Psoas muscle (tissue), 7 donors: ENCODE measurements at regions not wholly inside any gene's neighbourhood (a gene's known extent, or its start where the extent isn't known, plus 50 kb on each side); places are given as distances from the start of the nearest gene placed in this dataset.
"Not testable (repeated sequence)": the region's sequence is repeated elsewhere in the genome, so short reads cannot be mapped to it uniquely, and the experiment has no call there.

Experiments used
- ATAC-seq, 4 donors: fragments of 200-7000 bp; cut with Tn5 transposase; one replicate each; pipeline ENCODE4 v1.9.1; 2020; ENCODE audit warnings: moderate library complexity in 3 of 4, mild to moderate bottlenecking in 2 of 4
- DNase-seq, 2 donors: peaks; one replicate each; pipeline ENCODE4 v3.0.0-alpha.2; 2020
- H3K27ac ChIP-seq: fragments of 200-600 bp; one replicate; pipeline ENCODE4 v1.8.0; 2022
- H3K27me3 ChIP-seq, 3 donors: fragments of 200-600 bp in 1 of 3; one replicate each; pipeline versions ENCODE4 v1.6.1 to v1.8.0; 2013 to 2022; ENCODE audit warnings: low read length in 2 of 3, mild to moderate bottlenecking in 2 of 3, moderate library complexity in 1 of 3; ENCODE audit not compliant: insufficient read depth in 3 of 3
- H3K36me3 ChIP-seq, 2 donors: fragments of 200-600 bp in 1 of 2; one replicate each; pipeline versions ENCODE4 v1.6.1 to v1.8.0; 2013 to 2022; ENCODE audit warnings: low read depth in 1 of 2, mild to moderate bottlenecking in 1 of 2, moderate library complexity in 1 of 2; ENCODE audit not compliant: insufficient read depth in 1 of 2
- H3K4me1 ChIP-seq: fragments of 200-600 bp; one replicate; pipeline ENCODE4 v1.8.0; 2022
- H3K4me3 ChIP-seq: fragments of 200-600 bp; one replicate; pipeline ENCODE4 v1.8.0; 2022; ENCODE audit warnings: mild to moderate bottlenecking
- H3K9me3 ChIP-seq: fragments of 200-600 bp; one replicate; pipeline ENCODE4 v1.8.0; 2022
- CTCF ChIP-seq: fragments of 200-600 bp; IDR thresholded peaks from one replicate; pipeline ENCODE4 v1.8.0; 2022; ENCODE audit warnings: antibody characterized with exemption
- WGBS, 3 donors: extraction: QIAGEN DNeasy Blood & Tissue Kit; methylation state at CpG; one replicate each; pipeline versions ENCODE4 v1.1.6 to v1.1.7; 2013; 5-methylcytosine and 5-hydroxymethylcytosine counted together
- intact Hi-C, 2 donors: fragments of 100-400 bp; cut with DNase I; formaldehyde crosslinking; loops; one replicate each; pipeline versions ENCODE4 v1.11.0 to v1.14.2; 2022
- donor health status: healthy with polysubstance abuse.
- donor health status: DM: no; HTN: no; CAD: no; lungs with moderate emphysema.
- donor health status: Bipolar disorder and iron deficiency.
- donor health status: healthy.
- donor health status: DM: yes; HTN: yes; CAD: no.
- donor health status: DM: no; HTN: no; CAD: no.
- donor health status: DM: yes; HTN: yes; CAD: no.

- no peaks in the 10 kb centered on the region for H3K36me3 ChIP-seq
- no peak overlapping the region for H3K27ac ChIP-seq
- WGBS, 3 donors: 60 to 89% (median 79%) methylated on average over 1 of the region's 1 CpG
- no peaks in the 10 kb centered on the region for H3K4me1 ChIP-seq
- DNase-seq (no peak), ATAC-seq (no peak)
- H3K27me3 ChIP-seq: no peaks in the 10 kb centered on the region
- no peak for TF ChIP-seq CTCF
- intact Hi-C loops: no loop called here
- no peaks in the 10 kb centered on the region for H3K9me3 ChIP-seq
- no peak overlapping the region for H3K4me3 ChIP-seq
Measured at GRCh38 chr14:86115972-86116371, 586.0 kb downstream of the FLRT2 start.

GRCh38 chr14:86110871-86111270, 580.9 kb downstream of the FLRT2 start:
- H3K36me3 ChIP-seq, H3K4me3 ChIP-seq, H3K4me1 ChIP-seq, DNase-seq, H3K27me3 ChIP-seq, intact Hi-C loops, H3K27ac ChIP-seq, ATAC-seq, H3K9me3 ChIP-seq: not testable (repeated sequence)
- WGBS, 3 donors: 84 to 93% (median 89%) methylated on average over 13 of the region's 13 CpGs

DNA sequence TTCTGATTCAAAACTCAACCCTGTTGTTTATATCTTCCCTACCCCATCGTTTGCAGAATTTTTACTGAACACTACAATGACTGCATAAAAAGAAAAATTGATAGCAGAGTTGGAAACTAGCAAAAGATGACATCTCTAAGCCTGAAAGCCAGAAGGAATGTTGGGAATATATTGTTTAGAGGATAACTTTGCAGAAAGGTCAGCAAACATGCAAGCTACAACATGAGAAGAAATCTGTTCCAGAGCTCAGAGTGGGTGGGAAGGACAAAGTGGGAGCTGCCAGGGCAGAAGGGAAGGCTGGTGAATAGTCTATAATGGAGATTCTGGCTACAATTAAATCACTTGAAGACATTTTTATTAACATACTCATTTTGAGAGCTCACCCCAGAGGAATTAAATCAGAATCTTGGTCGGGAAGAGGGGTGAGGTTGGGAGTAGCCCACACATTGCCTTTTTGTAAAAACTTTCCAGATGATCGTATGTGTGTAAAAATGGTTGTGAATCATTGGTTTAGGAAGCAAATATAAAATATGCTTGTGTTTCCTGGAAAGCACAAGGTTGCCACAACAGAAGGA, 574.8 kb downstream of the FLRT2 start:
- intact Hi-C loops: no loop called here
- TF ChIP-seq CTCF: no peak

GRCh38 chr14:86094512-86094911, 564.6 kb downstream of the FLRT2 start:
- TF ChIP-seq CTCF: no peak

More for the DNA sequence above, 574.8 kb downstream of the FLRT2 start:
- Histone ChIP-seq H3K36me3 (no peaks in the 10 kb centered on the region), H3K4me3 (no peak overlapping the region), H3K27ac (no peak overlapping the region), H3K9me3 (no peaks in the 10 kb centered on the region), H3K27me3 (no peaks in the 10 kb centered on the region), H3K4me1 (no peaks in the 10 kb centered on the region)
- ATAC-seq (no peak), DNase-seq (no peak)
- WGBS, 3 donors: 65 to 68% (median 67%) methylated on average over 3 of the region's 3 CpGs

GRCh38 chr14:86091811-86092210, 561.9 kb downstream of the FLRT2 start:
- no peak for DNase-seq
- no peak for ATAC-seq
- H3K27me3 ChIP-seq: no peaks in the 10 kb centered on the region
- intact Hi-C loops: no loop called here
- H3K4me1 ChIP-seq: no peaks in the 10 kb centered on the region
- H3K4me3 ChIP-seq: no peak overlapping the region
- TF ChIP-seq CTCF: no peak
- H3K36me3 ChIP-seq: no peaks in the 10 kb centered on the region
- WGBS, 3 donors: 67 to 94% (median 80%) methylated on average over 1 of the region's 1 CpG
- no peak overlapping the region for H3K27ac ChIP-seq
- peaks cover 6% of the 10 kb centered on the region for H3K9me3 ChIP-seq

More at GRCh38 chr14:86094512-86094911, 564.6 kb downstream of the FLRT2 start:
- H3K4me3 ChIP-seq: no peak overlapping the region
- H3K9me3 ChIP-seq: peaks cover 6% of the 10 kb centered on the region
- H3K36me3 ChIP-seq: no peaks in the 10 kb centered on the region
- ATAC-seq (no peak), DNase-seq (no peak)
- intact Hi-C loops: no loop called here
- no peaks in the 10 kb centered on the region for H3K27me3 ChIP-seq
- H3K4me1 ChIP-seq: no peaks in the 10 kb centered on the region
- no peak overlapping the region for H3K27ac ChIP-seq
